Neuronal stem cell (in vitro differentiated cells): ENCODE measurements at regions not wholly inside any gene's neighbourhood (a gene's known extent, or its start where the extent isn't known, plus 50 kb on each side); places are given as distances from the start of the nearest gene placed in this dataset.

Experiments used
- DNase-seq: peaks from one replicate; pipeline ENCODE4 v3.0.0-alpha.2; 2013; ENCODE audit warnings: low spot score
- H2AFZ ChIP-seq: one replicate; pipeline ENCODE4 v1.6.1; 2013; ENCODE audit warnings: mild to moderate bottlenecking, low read length, inconsistent platforms
- H2AK5ac ChIP-seq: 2 replicates; pipeline ENCODE4 v1.6.1; 2013; ENCODE audit warnings: low read depth, mild to moderate bottlenecking, inconsistent platforms, low read length, moderate library complexity, mixed read lengths
- H2BK120ac ChIP-seq: 2 replicates; pipeline ENCODE4 v1.6.1; 2013; ENCODE audit warnings: low read depth, mild to moderate bottlenecking, inconsistent platforms, low read length, moderate library complexity, mixed read lengths
- H2BK12ac ChIP-seq: one replicate; pipeline ENCODE4 v1.6.1; 2013; ENCODE audit warnings: low read length, inconsistent platforms
- H2BK15ac ChIP-seq: 2 replicates; pipeline ENCODE4 v1.6.1; 2013; ENCODE audit warnings: mild to moderate bottlenecking, low read length, inconsistent platforms, mixed read lengths
- H2BK5ac ChIP-seq: one replicate; pipeline ENCODE4 v1.6.1; 2013; ENCODE audit warnings: inconsistent platforms, mild to moderate bottlenecking, low read length, moderate library complexity
- H3K14ac ChIP-seq: one replicate; pipeline ENCODE4 v1.6.1; 2013; ENCODE audit warnings: low read length, inconsistent platforms
- H3K18ac ChIP-seq: 2 replicates; pipeline ENCODE4 v1.6.1; 2013; ENCODE audit warnings: low read length, inconsistent platforms
- H3K23ac ChIP-seq: 2 replicates; pipeline ENCODE4 v1.6.1; 2013; ENCODE audit warnings: low read depth, mild to moderate bottlenecking, mixed read lengths, low read length, inconsistent platforms; ENCODE audit not compliant: poor library complexity
- H3K27ac ChIP-seq: replicated peaks from 3 replicates; pipeline ENCODE4 v1.5.1; 2013; ENCODE audit warnings: low read length, inconsistent platforms
- H3K27me3 ChIP-seq, 3 experiments: 2 replicates each; pipeline ENCODE4 v1.6.1; 2013; ENCODE audit warnings: low read length in 3 of 3, mild to moderate bottlenecking in 2 of 3, inconsistent platforms in 1 of 3, low read depth in 1 of 3, mixed read lengths in 1 of 3, moderate library complexity in 1 of 3; ENCODE audit not compliant: control insufficient read depth in 3 of 3, insufficient read depth in 3 of 3
- H3K36me3 ChIP-seq, 2 donors: replicated peaks in 1 of 2; 2 replicates each; pipeline ENCODE4 v1.6.1; 2013; ENCODE audit warnings: low read length in 2 of 2; ENCODE audit not compliant: control insufficient read depth in 2 of 2, insufficient read depth in 2 of 2
- H3K4ac ChIP-seq: 2 replicates; pipeline ENCODE4 v1.6.1; 2013; ENCODE audit warnings: inconsistent platforms, mild to moderate bottlenecking, low read length, moderate library complexity
- H3K4me1 ChIP-seq, 2 donors: 1 replicate in 1 of 2; 2 replicates in 1 of 2; pipeline ENCODE4 v1.6.1; 2013; ENCODE audit warnings: low read length in 2 of 2, low read depth in 1 of 2; ENCODE audit not compliant: control insufficient read depth in 2 of 2, insufficient read depth in 1 of 2
- H3K4me2 ChIP-seq: one replicate; pipeline ENCODE4 v1.6.1; 2013; ENCODE audit warnings: mild to moderate bottlenecking, low read length, inconsistent platforms; ENCODE audit not compliant: insufficient read depth, poor library complexity, severe bottlenecking
- H3K4me3 ChIP-seq, 2 donors: 2 replicates each; pipeline ENCODE4 v1.5.1; 2013; ENCODE audit warnings: low read length in 2 of 2, mild to moderate bottlenecking in 2 of 2, inconsistent platforms in 1 of 2, moderate library complexity in 1 of 2
- H3K79me1 ChIP-seq: one replicate; pipeline ENCODE4 v1.6.1; 2013; ENCODE audit warnings: low read depth, mild to moderate bottlenecking, inconsistent platforms, low read length, moderate library complexity
- H3K9ac ChIP-seq: one replicate; pipeline ENCODE4 v1.6.1; 2013; ENCODE audit warnings: mild to moderate bottlenecking, low read depth, low read length, inconsistent platforms; ENCODE audit not compliant: poor library complexity
- H3K9me3 ChIP-seq, 2 donors: replicated peaks in 1 of 2; 2 replicates each; pipeline versions ENCODE3 to v1.6.1; 2013; ENCODE audit warnings: low read length in 2 of 2, mild to moderate bottlenecking in 2 of 2, inconsistent platforms in 1 of 2, low read depth in 1 of 2, mixed read lengths in 1 of 2, moderate library complexity in 1 of 2; ENCODE audit not compliant: control insufficient read depth in 2 of 2, insufficient read depth in 1 of 2
- H4K8ac ChIP-seq: one replicate; pipeline ENCODE4 v1.6.1; 2013; ENCODE audit warnings: low read depth, mild to moderate bottlenecking, inconsistent platforms, low read length, moderate library complexity
- H4K91ac ChIP-seq: one replicate; pipeline ENCODE4 v1.6.1; 2013; ENCODE audit warnings: low read length, low read depth, mild to moderate bottlenecking, inconsistent platforms; ENCODE audit not compliant: poor library complexity
- WGBS, 2 donors: extraction: QIAGEN DNeasy Blood & Tissue Kit; methylation state at CpG; one replicate each; pipeline ENCODE4 v1.1.7; 2013; ENCODE audit warnings: missing lambda C conversion rate in 2 of 2, mixed read lengths in 1 of 2; ENCODE audit not compliant: insufficient read length in 2 of 2, insufficient replicate concordance in 1 of 2; ENCODE audit errors: extremely low coverage in 2 of 2; 5-methylcytosine and 5-hydroxymethylcytosine counted together

DNA sequence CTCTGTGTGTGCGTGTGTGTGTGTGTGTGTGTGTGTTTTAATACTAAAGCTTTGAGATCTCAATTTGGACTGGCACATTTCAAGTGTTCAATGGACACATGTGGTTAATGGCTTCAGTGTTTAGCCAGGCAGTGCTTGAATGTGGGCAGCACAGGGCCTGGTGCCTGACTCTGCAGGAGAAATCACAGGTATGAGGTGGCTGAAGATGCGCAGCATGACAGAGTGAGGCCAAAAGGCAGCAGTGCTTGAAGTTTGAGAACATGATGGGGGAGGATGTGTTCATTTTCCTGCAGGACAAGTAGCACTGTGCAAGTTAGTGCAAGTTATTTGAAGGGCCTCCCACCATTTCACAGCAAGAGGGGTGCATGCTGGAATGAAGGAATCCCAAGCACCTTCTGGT lies 620.5 kb upstream of the TBL1XR1 start:
- no peak overlapping the region for H2BK120ac ChIP-seq

DNA sequence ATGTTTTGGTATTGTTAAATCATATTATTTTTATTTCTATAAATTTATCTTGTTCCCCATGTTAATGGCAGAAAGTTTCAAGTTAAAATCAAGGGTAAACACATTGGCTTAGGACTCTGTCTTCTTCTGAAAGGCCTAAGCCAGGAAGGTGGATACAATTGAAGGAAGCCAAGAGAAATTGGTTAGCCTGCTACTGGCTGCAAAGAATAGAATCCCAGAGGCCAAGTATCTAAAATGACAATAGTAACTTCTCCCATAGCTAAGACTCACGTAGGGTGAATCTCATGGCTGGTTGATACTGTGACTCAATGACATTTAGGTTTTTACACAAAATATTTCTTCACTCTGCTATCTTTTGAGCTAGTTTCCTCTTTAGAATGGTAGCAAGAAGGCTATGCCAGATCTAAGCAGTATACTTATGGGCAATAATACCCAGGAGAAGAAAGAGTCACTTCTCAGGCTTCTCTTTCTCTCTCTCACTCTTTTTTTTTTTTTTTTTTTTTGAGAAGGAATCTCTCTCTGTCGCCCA lies 621.5 kb upstream of the TBL1XR1 start:
- no peak overlapping the region for H3K18ac ChIP-seq

More for the DNA sequence above, 620.5 kb upstream of the TBL1XR1 start:
- H3K14ac ChIP-seq: no peak overlapping the region
- no CpG with 5 or more reads among the region's 2 CpGs for WGBS, 2 donors
- H4K8ac ChIP-seq: no peak overlapping the region
- H3K4me1 ChIP-seq: peaks cover 0 to 7% of the 10 kb centered on the region in 2 donors
- no peak overlapping the region for H2BK5ac ChIP-seq
- no peaks in the 10 kb centered on the region for H3K9me3 ChIP-seq
- H3K27me3 ChIP-seq: no peaks in the 10 kb centered on the region
- no peak overlapping the region for H3K4me2 ChIP-seq
- no peak for DNase-seq
- H2BK12ac ChIP-seq: no peak overlapping the region
- no peak overlapping the region for H2BK15ac ChIP-seq
- H3K79me1 ChIP-seq: no peaks in the 10 kb centered on the region
- no peak overlapping the region for H3K4ac ChIP-seq
- H2AK5ac ChIP-seq: no peak overlapping the region
- no peak overlapping the region for H3K9ac ChIP-seq
- H3K27ac ChIP-seq: no peak overlapping the region
- H4K91ac ChIP-seq: no peak overlapping the region
- H3K23ac ChIP-seq: no peak overlapping the region
- peak overlapping the region; percentile 54 for H2AFZ ChIP-seq
- no peak overlapping the region for H3K4me3 ChIP-seq
- no peaks in the 10 kb centered on the region for H3K36me3 ChIP-seq
- H3K18ac ChIP-seq: no peak overlapping the region

DNA sequence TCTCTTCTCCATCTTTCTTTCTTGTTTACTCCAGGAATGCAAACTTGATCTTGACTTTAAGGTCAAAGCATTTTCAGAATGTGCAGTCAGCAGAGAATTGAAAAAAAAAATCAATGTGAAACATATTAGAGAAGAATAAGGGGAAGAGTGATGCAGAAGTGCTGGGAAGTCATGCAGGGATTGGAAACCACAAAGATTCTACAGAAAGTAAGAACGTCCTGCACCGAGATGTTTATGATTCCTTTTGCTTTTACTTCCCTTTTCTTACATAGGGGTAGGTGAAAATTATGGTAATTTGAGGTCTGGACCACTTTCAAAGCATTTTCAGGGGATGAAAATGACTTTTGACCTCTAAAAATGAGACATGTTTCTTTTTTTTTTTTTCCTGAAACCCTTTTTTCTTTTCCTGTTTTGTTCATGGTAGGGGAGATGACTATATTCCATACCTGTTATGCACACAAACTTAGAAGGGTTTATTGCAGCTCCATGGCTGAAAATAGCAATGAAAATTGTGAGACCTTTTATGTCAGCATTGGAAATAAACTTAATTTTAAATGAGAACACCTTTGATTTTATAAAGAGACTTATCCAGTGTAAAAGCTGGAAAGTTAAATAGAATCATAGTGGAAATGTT lies 623.5 kb upstream of the TBL1XR1 start:
- no peak overlapping the region for H3K9ac ChIP-seq
- no peaks in the 10 kb centered on the region for H3K79me1 ChIP-seq
- no peak overlapping the region for H3K14ac ChIP-seq
- no peaks in the 10 kb centered on the region for H3K9me3 ChIP-seq
- no peak overlapping the region for H2BK5ac ChIP-seq
- H2BK12ac ChIP-seq: no peak overlapping the region
- no peak overlapping the region for H2AK5ac ChIP-seq
- H3K27me3 ChIP-seq: no peaks in the 10 kb centered on the region
- no peak overlapping the region for H4K91ac ChIP-seq
- H2AFZ ChIP-seq: no peak overlapping the region
- no peak overlapping the region for H2BK120ac ChIP-seq
- no peak overlapping the region for H3K18ac ChIP-seq
- no peaks in the 10 kb centered on the region for H3K36me3 ChIP-seq
- H3K4ac ChIP-seq: no peak overlapping the region
- H4K8ac ChIP-seq: no peak overlapping the region
- no peak overlapping the region for H3K27ac ChIP-seq
- no CpG with 5 or more reads among the region's 2 CpGs for WGBS, 2 donors
- H3K4me3 ChIP-seq: no peak overlapping the region
- no peak for DNase-seq
- H3K23ac ChIP-seq: no peak overlapping the region
- peaks cover 5 to 20% of the 10 kb centered on the region in 2 donors for H3K4me1 ChIP-seq
- H2BK15ac ChIP-seq: no peak overlapping the region
- no peak overlapping the region for H3K4me2 ChIP-seq

More for the DNA sequence above, 621.5 kb upstream of the TBL1XR1 start:
- no peak overlapping the region for H2AK5ac ChIP-seq
- no peak overlapping the region for H2BK5ac ChIP-seq
- H3K36me3 ChIP-seq: no peaks in the 10 kb centered on the region
- no peak overlapping the region for H2BK12ac ChIP-seq
- H3K27ac ChIP-seq: no peak overlapping the region
- H3K4me3 ChIP-seq: no peak overlapping the region
- no peak overlapping the region for H3K4me2 ChIP-seq
- H4K91ac ChIP-seq: no peak overlapping the region
- no peak overlapping the region for H3K23ac ChIP-seq
- no peak overlapping the region for H3K14ac ChIP-seq
- peaks cover 0 to 7% of the 10 kb centered on the region in 2 donors for H3K4me1 ChIP-seq
- no peaks in the 10 kb centered on the region for H3K79me1 ChIP-seq
- H3K9me3 ChIP-seq: no peaks in the 10 kb centered on the region
- no peak overlapping the region for H2BK120ac ChIP-seq
- no peak overlapping the region for H4K8ac ChIP-seq
- H3K9ac ChIP-seq: no peak overlapping the region
- H3K27me3 ChIP-seq: no peaks in the 10 kb centered on the region
- H3K4ac ChIP-seq: no peak overlapping the region
- H2BK15ac ChIP-seq: no peak overlapping the region
- H2AFZ ChIP-seq: no peak overlapping the region
- no peak for DNase-seq
- no CpG with 5 or more reads among the region's 2 CpGs for WGBS, 2 donors

DNA sequence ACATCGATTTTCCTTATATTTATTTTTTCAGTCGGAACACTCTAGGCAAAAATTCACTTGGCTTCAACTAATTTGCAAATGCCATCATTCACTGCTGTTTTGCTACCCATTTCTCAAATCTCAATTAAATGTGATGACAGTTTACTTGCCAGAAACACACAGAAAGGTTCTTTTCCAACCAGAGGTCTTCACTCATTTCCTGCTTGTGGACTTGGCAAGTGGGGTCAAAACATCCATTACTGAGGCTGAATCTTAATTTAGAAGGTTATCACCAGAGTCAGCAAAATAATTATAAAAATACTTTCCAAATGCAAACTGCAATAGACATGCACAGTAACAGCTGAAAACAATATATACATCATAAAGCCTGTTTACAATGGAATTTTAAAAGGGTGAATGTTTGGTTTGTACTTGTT lies 625.4 kb upstream of the TBL1XR1 start:
- WGBS, 2 donors: no CpG with 5 or more reads among the region's 2 CpGs
- Histone ChIP-seq H3K18ac (no peak overlapping the region), H4K91ac (no peak overlapping the region), H3K27me3 (no peaks in the 10 kb centered on the region), H3K4me3 (no peak overlapping the region), H4K8ac (no peak overlapping the region), H3K23ac (no peak overlapping the region), H2AK5ac (no peak overlapping the region), H3K4me2 (no peak overlapping the region), H2BK120ac (no peak overlapping the region), H2BK5ac (no peak overlapping the region), H3K14ac (no peak overlapping the region), H3K79me1 (no peaks in the 10 kb centered on the region), H3K4me1 (peaks cover 5 to 20% of the 10 kb centered on the region in 2 donors), H2BK12ac (no peak overlapping the region), H2BK15ac (no peak overlapping the region), H2AFZ (no peak overlapping the region), H3K9me3 (no peaks in the 10 kb centered on the region), H3K36me3 (no peaks in the 10 kb centered on the region), H3K27ac (no peak overlapping the region), H3K4ac (no peak overlapping the region), H3K9ac (no peak overlapping the region)
- no peak for DNase-seq
